ENCODE measurements at regions not wholly inside any gene's neighbourhood (a gene's known extent, or its start where the extent isn't known, plus 50 kb on each side); places are given as distances from the start of the nearest gene placed in this dataset.

DNA sequence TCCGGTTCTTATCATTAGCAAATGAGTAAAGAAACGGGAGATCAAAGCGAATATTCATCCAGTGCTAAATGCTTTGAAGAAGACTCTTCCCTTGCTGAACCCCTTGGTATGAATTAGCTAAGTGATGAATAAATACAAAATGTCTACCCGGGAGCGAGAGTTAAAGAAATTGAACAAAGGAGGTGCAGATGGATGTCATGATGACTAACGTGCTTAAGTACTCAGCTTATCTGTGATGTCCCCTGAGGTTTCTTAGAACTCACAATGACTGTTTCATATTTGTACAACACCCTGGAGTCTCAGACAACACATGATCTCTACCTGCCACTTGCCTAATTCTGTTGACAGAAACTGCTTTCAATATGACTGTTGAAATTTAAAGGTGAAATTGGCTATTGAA lies 148.5 kb downstream of the TMEM200C start:
- TF ChIP-seq, protein P1, sequence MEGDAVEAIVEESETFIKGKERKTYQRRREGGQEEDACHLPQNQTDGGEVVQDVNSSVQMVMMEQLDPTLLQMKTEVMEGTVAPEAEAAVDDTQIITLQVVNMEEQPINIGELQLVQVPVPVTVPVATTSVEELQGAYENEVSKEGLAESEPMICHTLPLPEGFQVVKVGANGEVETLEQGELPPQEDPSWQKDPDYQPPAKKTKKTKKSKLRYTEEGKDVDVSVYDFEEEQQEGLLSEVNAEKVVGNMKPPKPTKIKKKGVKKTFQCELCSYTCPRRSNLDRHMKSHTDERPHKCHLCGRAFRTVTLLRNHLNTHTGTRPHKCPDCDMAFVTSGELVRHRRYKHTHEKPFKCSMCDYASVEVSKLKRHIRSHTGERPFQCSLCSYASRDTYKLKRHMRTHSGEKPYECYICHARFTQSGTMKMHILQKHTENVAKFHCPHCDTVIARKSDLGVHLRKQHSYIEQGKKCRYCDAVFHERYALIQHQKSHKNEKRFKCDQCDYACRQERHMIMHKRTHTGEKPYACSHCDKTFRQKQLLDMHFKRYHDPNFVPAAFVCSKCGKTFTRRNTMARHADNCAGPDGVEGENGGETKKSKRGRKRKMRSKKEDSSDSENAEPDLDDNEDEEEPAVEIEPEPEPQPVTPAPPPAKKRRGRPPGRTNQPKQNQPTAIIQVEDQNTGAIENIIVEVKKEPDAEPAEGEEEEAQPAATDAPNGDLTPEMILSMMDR (IDR thresholded peaks at IDR 0.05; ENCODE audit: low read depth, low read length) = no peak
- no peak for DNase-seq (ENCODE audit: extremely low read depth, low read depth)

DNA sequence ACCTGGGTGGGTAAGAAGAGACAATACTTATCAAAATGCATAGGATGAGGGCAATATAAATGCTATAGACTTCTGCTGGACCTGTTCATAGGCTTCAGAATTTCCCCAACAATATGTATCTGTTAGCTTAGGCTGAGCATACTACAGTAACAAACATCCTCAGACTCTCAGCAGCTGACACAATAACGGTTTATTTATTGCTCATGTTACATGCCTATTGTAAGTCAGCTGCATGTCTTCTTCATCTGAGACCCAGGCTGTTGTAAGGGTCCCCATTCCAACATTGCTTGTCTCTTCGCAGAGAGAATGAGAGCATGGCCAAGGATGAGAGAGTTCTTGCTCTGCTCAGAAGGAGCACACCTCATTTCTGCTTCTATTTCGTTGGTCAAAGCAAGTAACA lies 150.7 kb downstream of the TMEM200C start:
- TF ChIP-seq, protein P1 (IDR thresholded peaks at IDR 0.05; ENCODE audit: low read depth, low read length) = no peak
- no peak for DNase-seq (ENCODE audit: extremely low read depth, low read depth)

DNA sequence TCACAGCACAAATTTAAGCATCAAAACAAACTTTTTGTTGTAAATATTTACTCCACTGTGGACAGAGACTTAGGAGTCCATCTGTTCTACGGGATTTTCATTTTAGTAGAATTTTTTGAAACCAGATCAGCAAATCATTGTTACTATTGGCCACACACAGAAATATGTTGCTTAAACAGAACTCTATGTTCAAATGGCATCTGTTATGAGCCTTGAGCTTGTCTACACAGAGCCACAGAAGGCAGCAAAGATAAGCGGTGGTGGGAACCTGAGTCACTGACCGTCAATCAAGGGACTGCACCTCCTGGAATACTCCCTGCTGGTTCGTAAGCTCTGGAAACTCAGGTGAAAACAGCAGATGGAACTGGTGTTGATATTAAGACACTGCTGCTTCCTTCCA lies 156.8 kb downstream of the TMEM200C start:
- no peak for DNase-seq (ENCODE audit: extremely low read depth, low read depth)
- TF ChIP-seq, protein P1 (IDR thresholded peaks at IDR 0.05; ENCODE audit: low read depth, low read length) = no peak

DNA sequence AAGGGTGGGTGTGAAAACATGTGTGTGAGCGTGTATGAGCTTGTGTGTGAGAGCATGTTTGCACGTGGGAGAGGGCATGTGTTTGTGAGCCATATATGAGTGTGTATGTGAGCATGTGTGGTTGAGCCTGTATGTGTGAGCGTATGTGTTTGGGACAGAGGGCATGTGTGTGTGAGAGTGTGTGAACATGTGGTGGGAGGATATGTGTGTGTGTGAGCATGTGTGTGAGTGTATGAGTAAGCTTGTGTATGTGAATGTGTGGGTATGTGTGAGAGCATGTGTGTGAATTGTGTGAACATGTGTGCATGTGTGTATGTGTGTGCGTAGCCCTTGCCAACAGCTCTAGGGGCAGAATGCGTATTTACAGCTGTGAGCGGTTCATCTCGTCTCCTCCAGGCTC lies 163.0 kb downstream of the TMEM200C start:
- no peak for DNase-seq (ENCODE audit: extremely low read depth, low read depth)
- TF ChIP-seq, protein P1 (IDR thresholded peaks at IDR 0.05; ENCODE audit: low read depth, low read length) = no peak

DNA sequence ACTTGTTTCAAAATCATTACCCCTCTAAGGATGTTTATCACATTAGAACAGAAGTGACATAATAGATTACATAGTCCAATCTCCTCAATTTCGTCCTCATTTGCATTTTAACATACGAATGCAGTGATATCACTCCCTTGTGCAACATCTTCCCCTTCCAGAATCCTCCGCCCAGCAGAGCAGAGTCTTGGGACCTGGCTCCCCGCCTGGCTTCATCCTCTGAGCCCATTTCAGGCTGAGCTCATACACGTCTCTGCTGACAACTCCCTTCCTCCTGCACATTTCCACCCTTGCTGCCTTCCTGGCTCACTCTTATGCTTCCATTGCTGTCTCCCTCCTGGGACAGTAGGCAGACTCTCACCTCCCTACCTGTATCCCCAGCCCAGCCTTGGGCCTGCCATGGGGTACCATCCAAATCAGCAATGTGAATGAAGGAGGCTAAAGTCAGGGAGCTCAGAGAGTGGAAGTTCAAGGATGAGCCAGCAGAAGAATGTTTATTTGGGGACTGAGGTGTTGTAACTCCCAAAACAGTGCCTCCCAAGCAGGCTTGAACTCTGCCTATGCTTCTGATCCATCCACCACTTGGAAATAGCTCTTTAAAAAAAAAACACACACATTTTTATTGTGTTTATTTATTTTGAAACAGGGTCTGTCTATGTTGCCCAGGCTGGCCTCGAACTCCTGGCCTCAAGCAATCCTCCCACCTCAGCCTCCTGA lies 165.2 kb downstream of the TMEM200C start:
- no peak for DNase-seq (ENCODE audit: extremely low read depth, low read depth)
- TF ChIP-seq, protein P1 (IDR thresholded peaks at IDR 0.05; ENCODE audit: low read depth, low read length) = no peak

DNA sequence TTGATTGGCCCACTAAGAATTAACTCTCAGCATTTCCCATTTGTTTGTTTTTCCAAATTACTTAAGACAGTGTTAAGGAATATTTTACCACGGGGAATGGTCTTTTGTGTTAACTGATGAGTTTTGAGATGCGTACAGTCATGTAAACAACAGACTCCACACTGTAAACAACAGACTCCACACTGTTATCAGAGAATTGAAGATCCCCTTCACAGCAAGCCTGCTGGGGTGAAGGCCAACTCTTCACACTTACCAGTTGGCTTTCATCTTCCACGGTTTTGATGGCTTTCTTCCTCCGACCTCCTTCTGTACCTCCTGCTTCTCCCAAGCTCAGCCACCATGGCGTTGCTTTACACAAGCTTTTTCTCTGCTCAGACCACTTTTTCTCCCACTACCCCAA lies 166.8 kb downstream of the TMEM200C start:
- TF ChIP-seq, protein P1 (IDR thresholded peaks at IDR 0.05; ENCODE audit: low read depth, low read length) = no peak
- DNase-seq (ENCODE audit: extremely low read depth, low read depth) = no peak

DNA sequence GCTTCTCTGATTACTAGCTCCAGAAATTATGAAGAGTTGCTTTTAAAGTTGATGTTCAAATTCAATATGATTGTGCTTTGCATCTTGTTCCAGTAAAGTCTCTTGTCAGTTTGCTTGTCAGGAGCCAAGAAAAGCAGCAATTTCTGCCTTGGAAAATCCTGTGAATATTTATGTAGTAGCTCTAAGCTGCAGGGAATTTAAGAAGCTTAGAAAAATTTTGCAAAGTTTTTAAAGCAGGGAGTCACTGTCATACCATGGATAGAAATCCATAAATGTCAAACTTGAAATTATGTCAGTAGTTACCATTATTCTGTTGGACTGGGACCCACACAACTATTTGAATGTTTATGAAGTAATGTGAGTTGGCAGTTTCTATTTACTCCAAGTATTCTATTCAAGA lies 169.3 kb downstream of the TMEM200C start:
- no peak for DNase-seq (ENCODE audit: extremely low read depth, low read depth)
- TF ChIP-seq, protein P1 (IDR thresholded peaks at IDR 0.05; ENCODE audit: low read depth, low read length) = no peak

Measured in AG09319 (cell line).